Activated T-helper 9 cell treated with anti-CD3 and anti-CD28 coated beads, Interleukin-2, amount 50 U/mL, for 16 hours (primary cell): ENCODE measurements at regions not wholly inside any gene's neighbourhood (a gene's known extent, or its start where the extent isn't known, plus 50 kb on each side); places are given as distances from the start of the nearest gene placed in this dataset.

Experiments used
- DNase-seq: peaks from one replicate; pipeline ENCODE4 v3.0.0-alpha.2; 2020; ENCODE audit warnings: low read depth

- DNase-seq, result no peak
Measured at GRCh38 chr18:45268583-45268982, 346.7 kb upstream of the SLC14A2 start.

- no peak for DNase-seq
Measured at GRCh38 chr18:45270289-45270771, 344.9 kb upstream of the SLC14A2 start.

- no peak for DNase-seq
Measured at GRCh38 chr18:45274026-45274425, 341.2 kb upstream of the SLC14A2 start.

GRCh38 chr18:45275367-45276113 is 339.7 kb upstream of the SLC14A2 start:
- DNase-seq, result no peak

GRCh38 chr18:45276878-45277277 is 338.4 kb upstream of the SLC14A2 start:
- DNase-seq, result no peak

GRCh38 chr18:45277908-45278307 is 337.4 kb upstream of the SLC14A2 start:
- DNase-seq, result no peak

GRCh38 chr18:45280481-45281276 is 334.6 kb upstream of the SLC14A2 start:
- DNase-seq, result no peak

GRCh38 chr18:45282101-45282812 is 333.0 kb upstream of the SLC14A2 start:
- DNase-seq, result no peak

GRCh38 chr18:45284174-45284573 is 331.1 kb upstream of the SLC14A2 start:
- no peak for DNase-seq

- DNase-seq, result no peak
Measured at GRCh38 chr18:45284851-45285250, 330.4 kb upstream of the SLC14A2 start.

GRCh38 chr18:45285251-45285650 is 330.0 kb upstream of the SLC14A2 start:
- DNase-seq, result no peak

- DNase-seq, result no peak
Measured at GRCh38 chr18:45286431-45286830, 328.8 kb upstream of the SLC14A2 start.

GRCh38 chr18:45287531-45287930 is 327.7 kb upstream of the SLC14A2 start:
- no peak for DNase-seq

- no peak for DNase-seq
Measured at GRCh38 chr18:45290364-45290763, 324.9 kb upstream of the SLC14A2 start.

GRCh38 chr18:45291621-45292615 is 323.4 kb upstream of the SLC14A2 start:
- DNase-seq, result no peak

- DNase-seq, result no peak
Measured at GRCh38 chr18:45295388-45295787, 319.9 kb upstream of the SLC14A2 start.

- DNase-seq, result no peak
Measured at GRCh38 chr18:45298986-45299385, 316.3 kb upstream of the SLC14A2 start.

- no peak for DNase-seq
Measured at GRCh38 chr18:45303026-45303425, 312.2 kb upstream of the SLC14A2 start.

- DNase-seq, result no peak
Measured at GRCh38 chr18:45304558-45304957, 310.7 kb upstream of the SLC14A2 start.

- no peak for DNase-seq
Measured at GRCh38 chr18:45312555-45313126, 302.6 kb upstream of the SLC14A2 start.

- DNase-seq, result no peak
Measured at GRCh38 chr18:45316127-45316526, 299.1 kb upstream of the SLC14A2 start.
